HG03558 (cell line): ENCODE measurements at regions not wholly inside any gene's neighbourhood (a gene's known extent, or its start where the extent isn't known, plus 50 kb on each side); places are given as distances from the start of the nearest gene placed in this dataset.
A peak's percentile ranks its signal among the peaks of the same experiment; 100 is the strongest.

Experiments
- ATAC-seq: cut with Tn5 transposase; IDR thresholded peaks from one replicate; pipeline ENCODE4 v1.9.1; 2021; ENCODE audit warnings: moderate number of reproducible peaks; ENCODE audit not compliant: unreplicated experiment; ENCODE audit errors: extremely low read depth

DNA sequence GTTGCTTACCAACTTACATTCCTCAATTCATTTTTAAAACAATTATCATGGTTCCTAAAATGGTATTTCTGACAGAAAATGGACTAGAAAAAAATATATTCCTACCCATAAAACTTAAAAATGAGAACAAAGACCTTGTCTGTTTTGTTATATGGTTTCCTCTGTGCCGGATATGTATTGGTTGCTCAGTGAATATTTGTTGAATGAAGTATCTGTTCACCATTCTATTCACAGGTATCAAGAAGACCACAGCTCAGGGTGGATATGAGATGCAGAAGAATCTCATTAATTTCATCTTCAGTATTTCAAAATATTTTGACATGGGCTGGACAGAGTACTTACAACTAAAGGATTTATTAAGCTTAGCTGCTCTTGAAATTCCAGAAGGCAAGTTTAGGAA is 58.1 kb downstream of the TUSC7 start:
- ATAC-seq = no peak

DNA sequence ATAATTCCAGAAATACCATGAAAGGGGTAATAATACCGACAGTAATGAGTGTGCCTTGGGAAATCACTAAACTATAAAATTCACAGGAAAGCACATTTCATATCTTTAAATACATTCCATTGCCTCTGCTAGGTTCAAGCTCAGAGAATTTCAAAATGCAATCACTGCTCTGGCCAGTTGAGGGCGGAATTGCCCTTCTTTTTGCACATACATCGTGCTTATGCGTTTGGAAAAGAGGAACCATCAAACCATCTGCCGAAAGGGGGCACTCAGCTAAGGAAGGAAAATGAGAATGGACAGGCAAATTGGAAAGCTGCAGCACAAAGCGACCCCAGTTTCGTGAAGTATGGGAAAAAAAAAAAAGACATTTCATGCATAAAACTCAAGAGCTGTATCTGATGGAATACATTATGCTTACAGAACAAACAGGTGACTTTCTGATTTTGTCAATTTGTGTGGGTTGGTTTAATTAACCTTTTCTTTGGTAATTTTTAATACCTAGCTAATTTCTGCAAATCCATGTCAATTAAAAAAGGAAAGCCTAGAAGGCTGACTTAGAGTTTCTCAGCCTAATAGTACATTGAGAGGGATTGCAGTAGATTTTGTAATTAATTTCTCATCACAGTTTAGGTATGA is 61.4 kb downstream of the TUSC7 start:
- ATAC-seq = peak; percentile 94

DNA sequence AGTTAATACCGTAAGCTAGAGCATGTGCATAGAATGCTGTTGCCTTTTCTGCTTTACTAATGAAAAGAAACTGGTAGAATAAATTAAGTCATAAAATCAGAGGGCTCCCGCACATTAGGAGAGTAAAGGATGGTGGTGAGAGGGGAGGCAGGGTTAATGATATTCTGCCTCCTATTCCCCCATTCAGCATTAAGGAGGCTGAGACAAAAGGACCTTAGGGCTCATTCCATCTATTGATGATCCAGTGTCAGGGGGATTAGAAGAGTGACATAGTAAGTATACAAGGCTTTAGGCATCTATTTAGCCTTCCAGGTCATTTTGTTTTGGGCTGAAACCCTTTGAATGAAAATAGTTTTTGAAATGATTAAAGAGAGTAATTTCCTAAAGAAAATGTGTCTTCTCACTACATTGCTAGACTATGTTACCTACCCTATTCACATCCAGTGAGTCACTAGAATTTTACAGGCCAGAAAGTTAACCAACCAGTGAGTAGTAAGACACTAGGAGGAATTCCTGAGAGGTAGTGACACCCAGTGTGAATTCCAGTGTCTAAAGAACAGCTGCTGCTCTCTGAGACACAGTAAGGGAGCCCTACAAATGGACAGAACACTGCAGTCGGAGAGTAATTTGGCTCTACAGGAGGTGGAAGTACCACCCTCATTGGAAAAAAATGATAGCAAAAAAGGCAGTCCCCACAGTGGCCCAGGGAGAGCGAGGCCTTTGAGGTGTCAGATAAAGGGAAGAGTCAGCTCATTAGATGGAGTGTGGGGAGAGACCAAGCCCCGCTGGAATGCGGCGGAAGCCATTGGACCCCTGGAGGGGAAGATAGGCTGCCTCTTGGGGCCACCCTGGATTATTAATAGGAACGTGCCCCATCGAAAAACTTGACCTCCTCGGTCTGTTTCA is 67.6 kb downstream of the TUSC7 start:
- no peak for ATAC-seq

DNA sequence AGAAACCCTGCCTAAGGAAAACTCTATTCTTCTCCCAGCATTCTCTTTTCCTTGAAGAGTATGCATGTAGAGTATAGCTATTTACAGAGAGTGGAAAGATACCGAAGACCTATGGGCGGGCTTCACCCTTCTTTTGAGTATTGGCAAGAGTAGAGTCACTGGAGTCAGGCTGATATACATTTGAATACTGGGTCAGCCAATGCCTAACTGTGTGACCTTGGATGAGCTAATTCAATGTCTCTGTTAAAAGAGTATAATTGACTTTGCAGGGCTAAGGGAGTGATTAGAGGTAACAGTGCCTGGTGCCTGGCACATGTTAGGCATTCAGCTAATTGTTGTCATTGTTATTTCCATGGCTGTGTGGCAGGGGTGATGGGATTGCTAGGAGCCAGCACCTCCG is 75.6 kb downstream of the TUSC7 start:
- no peak for ATAC-seq

DNA sequence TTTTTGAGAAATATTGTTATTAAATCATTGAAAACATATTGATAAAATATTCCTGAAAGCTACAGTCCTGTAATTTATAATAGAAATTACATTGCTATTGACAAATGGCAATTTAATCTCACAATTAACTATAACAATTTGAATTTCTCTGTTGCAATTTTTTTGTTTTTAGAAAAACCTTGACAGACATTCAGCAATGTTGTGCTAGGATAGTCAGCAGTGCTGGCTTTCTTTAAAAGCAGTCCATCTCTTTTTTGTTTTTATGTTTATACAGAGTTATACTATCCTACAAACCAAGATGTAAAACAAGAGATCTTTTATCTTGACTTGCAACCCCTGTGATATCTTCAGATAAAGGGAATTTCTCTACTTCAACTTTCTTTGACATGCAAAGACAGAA is 93.1 kb downstream of the TUSC7 start:
- ATAC-seq = no peak

DNA sequence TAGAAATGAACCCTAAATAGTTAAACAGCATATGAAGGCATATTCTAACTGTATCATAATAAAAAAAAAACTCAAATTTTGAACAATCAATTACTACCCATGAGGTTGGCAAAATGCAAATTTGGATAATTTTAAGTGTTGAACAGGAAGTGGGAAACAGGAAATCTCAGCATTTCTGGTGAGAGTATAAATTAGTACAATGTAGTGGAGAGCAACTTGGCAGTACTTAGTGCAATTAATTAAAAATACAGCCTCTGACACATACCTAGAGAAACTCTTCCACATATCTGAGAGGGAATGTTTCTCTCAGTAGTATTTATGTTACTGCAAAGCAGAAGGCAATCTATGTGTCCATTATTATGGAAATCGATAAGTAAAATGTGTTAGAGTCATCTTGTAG is 96.8 kb downstream of the TUSC7 start:
- ATAC-seq = no peak

DNA sequence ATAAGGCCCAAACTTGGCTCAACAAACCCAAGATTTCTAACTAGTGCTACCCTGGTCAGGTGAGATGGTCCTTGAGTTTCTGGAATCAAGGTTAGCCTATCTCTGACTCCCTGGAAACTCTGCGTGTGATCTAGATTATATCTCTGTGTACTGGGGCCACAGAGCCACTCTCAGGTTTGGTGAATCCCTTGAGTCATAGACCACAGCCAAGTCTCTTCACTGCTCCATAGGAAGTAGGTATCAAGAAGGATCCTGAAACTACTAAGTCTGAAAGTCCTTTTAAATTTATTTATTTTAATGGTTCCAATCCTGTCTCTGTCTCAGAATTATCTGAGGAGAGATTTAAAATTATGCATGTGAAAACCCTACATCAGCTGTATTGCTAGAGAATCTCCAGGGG is 99.1 kb downstream of the TUSC7 start:
- no peak for ATAC-seq

DNA sequence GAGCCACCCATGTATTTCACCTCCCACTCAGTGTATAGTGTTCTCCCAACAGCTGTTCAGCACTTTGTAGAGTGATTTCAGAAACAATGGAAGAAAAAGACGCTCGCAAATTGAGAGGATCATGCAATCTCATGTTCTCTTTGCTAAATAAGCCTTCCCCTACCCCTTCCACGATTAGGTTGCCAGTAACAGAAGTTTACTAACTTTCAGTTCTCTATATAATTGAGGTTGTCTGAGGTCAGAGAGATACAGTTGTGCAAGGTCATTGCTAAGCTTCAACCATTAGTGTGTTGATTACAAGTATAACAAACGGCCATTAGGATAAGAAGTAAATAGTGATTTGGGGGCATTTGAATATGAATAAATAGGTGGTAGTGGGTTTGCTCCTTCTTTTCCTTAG is 99.6 kb downstream of the TUSC7 start:
- ATAC-seq = no peak

DNA sequence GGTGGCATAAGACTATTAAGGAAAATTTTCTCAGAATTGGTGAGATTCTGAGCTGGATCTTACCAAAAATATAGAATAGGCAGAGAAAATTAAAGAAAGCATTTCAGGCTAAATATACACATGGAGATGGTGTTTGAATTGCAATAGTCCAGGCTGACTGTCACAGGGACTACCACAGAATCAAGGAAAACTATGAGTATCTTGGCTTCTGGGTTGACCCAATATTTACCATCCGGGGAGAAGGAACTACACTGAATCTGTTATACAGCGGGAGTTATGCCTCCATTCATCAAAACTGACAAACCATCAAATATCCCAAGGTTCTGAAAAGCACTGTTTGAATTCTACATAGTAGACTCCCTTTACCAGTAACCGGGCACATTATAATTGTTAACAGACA is 102.2 kb downstream of the TUSC7 start:
- no peak for ATAC-seq

DNA sequence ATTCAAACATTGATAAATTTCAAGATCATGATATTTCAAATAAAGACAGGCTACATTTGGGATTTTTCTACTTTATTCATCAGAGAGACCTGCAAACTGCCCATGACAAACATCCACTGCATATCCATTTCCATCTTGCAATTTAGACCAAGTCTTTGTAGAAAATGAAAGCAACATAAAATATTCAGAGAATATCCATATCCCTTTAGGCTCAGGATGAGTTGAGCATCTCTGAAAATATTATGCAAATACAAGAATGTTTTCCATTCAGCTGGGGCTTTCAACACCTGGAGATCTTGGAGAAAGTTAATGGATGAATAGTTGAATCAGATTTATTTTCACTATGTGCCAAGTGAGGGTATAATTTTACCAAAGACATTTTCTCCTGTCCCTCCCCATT is 103.4 kb downstream of the TUSC7 start:
- no peak for ATAC-seq

DNA sequence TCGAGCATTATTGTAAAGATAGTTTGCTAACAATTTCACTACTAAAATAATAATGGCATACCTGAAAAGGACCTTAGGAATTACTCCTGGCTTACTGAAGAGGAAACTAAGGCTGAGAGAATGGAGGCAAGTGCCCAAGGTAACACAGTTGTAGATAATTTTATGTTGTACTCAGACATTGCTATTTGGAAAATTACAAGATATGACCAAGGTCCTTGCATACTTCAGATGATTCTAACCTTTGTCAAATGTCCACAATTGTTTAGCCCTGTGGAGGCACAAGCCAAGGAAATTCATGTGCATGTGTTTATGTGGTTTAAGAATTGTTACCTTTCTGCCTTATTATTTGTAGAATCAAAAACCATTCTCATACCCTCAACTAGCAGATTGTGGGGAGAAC is 105.7 kb downstream of the TUSC7 start:
- ATAC-seq = no peak

DNA sequence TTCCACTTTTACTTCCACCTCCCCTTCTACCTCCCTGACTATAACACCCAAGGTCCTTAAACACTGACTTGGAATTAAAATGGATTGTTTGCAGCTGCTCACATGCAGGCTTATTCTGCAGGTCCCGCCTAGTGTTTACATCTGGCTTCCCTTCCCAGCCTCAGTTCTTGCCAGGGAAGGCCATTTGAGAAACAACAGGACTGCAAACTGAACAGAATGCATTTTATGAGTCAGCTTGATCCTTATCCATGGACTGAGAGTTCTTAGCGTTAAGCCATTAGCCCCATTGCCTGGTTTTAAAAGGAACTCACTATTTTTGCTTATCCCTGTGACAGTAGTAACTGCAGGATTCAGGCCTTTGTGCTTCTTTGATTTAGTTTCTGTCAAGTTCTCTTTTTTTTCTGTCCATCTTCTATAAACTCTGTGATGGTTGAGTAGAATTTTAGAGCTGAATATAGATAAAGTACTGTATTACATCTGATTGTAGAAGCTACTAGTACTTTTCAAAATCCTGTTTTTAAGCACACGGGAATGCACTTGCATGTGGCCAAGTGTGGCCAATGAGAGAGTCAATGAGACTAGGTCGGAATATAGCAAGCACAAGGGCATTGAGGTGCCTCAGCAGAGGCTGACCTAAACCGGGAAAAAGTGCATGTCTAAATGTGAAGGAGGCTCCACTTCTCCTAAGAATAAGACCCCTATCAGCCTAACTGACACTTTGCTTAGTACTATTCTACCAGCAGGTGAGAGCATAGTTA is 106.4 kb downstream of the TUSC7 start:
- no peak for ATAC-seq

DNA sequence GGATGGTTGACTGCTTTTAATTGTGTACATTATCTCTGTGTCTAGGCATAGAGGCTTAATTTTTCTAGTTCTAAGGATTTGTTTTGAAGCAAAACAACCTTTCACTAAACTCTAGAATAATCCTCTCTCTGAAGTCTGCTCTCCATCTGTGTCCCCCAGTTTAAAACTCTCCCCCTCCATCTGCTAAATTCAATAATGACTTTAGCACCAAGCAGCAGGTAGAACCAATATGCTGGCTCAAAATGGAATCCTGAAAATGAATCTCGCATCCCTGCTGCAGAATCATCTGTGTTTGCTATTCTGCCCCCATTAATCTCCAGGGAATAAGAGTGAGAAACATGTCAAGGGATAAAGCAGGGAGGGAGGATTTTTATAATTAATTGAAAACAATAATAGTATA is 111.8 kb downstream of the TUSC7 start:
- no peak for ATAC-seq

DNA sequence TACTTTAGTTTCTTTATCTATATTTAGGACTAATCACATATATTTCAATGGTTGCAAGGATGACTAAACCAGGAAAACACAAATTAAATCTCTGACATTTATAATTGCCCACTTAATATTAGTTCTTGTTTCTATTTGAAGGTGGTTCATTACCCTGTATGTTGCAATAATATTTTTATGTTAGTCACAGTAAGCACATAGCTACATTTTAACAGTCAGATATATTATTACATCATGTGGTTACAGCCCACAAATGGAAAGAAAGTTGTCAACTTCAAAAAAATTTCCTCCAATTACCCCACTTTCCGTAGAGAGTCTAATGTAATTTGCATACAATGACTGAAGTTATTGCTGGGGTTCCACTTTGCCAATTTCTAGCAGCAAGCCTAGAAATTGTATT is 114.6 kb downstream of the TUSC7 start:
- no peak for ATAC-seq

DNA sequence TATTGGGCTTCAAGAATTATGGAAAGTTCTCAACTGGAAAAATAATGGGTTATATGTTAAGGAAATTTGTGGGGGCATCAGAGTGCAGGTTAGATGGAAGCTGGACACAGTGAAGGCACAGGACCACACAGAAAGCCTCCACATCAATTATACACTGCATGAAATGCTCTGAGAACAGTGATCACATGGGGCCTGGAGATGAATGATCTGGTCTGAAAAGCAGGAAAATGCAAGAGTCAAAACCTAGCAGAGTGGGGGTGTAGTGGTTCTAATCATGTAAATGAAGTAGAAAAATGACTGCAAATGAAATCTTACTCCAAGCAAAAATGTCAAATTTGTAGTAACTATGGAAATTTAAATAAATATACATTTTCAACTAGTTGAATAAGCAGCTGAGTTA is 123.6 kb downstream of the TUSC7 start:
- no peak for ATAC-seq

DNA sequence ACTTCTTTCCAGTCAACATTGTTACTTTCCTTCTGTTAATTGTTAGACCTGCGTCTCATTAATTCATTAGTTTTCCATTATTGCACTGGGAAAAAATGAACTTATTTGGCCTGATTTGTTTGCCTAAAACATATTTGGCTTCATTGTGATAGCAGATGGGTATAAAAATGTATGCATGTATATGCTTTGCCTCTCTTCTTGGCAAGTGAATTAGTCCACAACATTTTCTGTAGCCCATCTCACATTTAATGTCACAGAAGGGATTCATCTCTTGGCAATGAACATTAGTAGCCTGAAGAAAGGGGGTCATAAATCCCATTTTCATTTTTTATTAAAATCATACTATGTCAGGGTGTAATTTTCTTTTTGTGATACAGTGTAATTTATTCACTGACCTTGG is 125.2 kb downstream of the TUSC7 start:
- no peak for ATAC-seq

DNA sequence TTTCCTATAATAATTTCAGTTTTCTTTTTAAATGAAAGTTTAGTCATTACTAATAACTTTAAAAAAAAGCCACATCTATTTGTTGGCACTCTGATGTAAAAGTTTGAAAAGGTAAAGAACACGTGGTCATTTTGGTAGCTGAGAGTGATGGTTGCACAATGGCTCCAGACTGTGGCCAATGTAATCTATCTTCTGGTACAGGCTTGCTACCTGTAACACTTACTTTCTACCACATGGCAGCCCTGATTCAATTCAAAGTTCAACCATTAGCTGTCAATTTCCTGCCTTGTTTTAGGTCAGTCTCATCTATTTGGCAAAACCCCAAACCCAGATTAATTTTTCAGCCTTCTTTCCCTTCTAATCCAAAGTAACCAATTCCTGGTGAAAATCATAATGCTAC is 126.1 kb downstream of the TUSC7 start:
- no peak for ATAC-seq

DNA sequence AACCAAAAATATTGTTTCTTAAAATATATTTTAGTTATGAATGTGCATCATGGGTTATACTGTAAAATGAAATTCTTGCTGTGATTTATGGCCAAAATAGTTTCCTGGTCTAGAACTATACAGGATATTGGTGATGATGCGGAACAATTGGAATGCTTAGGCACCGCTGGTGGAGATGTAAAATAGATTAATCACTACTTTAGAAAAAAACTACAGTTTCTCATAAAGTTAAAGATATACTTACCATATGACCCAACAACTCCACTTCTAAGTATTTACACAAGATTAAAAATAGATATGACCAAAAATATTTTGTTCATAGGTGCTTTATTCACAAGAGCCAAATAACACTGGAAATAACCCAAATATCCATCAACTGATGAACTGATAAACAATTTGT is 126.7 kb downstream of the TUSC7 start:
- no peak for ATAC-seq

DNA sequence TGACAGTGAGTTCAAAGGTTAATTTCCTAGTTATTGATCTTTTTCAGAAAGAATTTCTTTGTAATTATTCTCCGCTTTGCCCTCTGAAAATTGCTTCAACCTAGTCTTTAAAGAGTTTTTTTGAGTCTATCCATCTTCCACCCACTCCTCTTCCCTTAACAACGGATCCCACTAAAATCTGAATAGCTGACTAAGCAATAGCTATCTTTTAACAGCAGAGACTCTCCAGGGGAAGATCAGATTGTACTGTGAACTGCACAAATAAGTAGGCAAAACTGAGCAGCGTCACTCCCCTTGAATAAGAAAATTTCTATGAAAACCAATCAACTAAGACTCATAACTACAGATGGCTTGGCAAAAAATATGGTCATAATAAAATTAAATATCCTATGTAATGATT is 127.9 kb downstream of the TUSC7 start:
- ATAC-seq = no peak

DNA sequence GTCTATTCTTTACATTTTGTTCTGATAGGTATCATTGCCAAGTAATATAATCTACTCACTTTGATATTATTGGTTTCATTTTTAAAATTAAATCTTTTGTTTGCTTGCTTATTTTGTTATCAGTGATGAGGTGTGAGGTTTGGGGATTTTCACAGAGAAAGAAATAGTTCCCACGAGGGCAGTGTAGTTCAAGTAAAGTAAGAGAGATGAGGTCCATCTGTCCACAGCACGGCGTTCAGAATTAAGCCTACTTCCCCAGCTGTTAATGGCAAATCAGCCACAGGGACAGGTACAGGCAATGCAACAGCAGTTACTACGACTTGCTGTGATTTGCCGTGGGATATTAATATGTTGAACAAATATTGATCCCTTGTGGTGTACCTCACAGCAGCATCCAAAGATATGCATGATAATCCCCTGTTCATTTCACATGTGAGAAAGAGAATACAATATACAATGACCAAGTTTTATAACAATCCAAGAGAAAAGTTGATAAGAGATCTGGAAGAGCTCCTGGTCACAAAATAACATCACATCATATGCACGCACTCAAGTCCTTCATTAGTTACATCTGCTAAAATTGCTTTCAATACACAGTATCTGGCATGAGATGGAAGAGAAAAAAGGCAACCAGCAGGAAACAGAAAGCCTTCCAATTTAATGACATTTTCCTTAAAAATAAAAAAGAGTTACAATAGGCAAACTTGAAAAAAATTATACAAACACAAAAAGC is 131.6 kb downstream of the TUSC7 start:
- no peak for ATAC-seq
